Sigmoid colon (tissue), 3 donors: ENCODE measurements at regions not wholly inside any gene's neighbourhood (a gene's known extent, or its start where the extent isn't known, plus 50 kb on each side); places are given as distances from the start of the nearest gene placed in this dataset.

Experiments
- CTCF ChIP-seq, 4 experiments: fragments of 450-650 bp in 3 of 4; fragments of 200-600 bp in 1 of 4; IDR thresholded peaks; one replicate each; pipeline ENCODE4 v1.5.1; 2016 to 2019; ENCODE audit warnings: antibody characterized with exemption in 4 of 4, mild to moderate bottlenecking in 3 of 4, moderate library complexity in 2 of 4
- POLR2A ChIP-seq, 2 donors: fragments of 450-650 bp; IDR thresholded peaks; one replicate each; pipeline ENCODE4 v1.6.1; 2016; ENCODE audit warnings: antibody characterized with exemption in 2 of 2, mild to moderate bottlenecking in 2 of 2, moderate library complexity in 2 of 2

- TF ChIP-seq CTCF (IDR thresholded peaks at IDR 0.05) (no peak), POLR2A (IDR thresholded peaks at IDR 0.05) (no peak)
Observed at GRCh38 chr4:79181190-79181589, 144.7 kb downstream of the NAA11 start.
